Smooth muscle cell (in vitro differentiated cells): ENCODE measurements at regions not wholly inside any gene's neighbourhood (a gene's known extent, or its start where the extent isn't known, plus 50 kb on each side); places are given as distances from the start of the nearest gene placed in this dataset.
"Not testable (repeated sequence)": the region's sequence is repeated elsewhere in the genome, so short reads cannot be mapped to it uniquely, and the experiment has no call there.

Experiments
- DNase-seq: peaks from one replicate; lab custom pipeline; 2025; ENCODE audit not compliant: unreplicated experiment; lab: John Stamatoyannopoulos, UW
- H2AFZ ChIP-seq: fragments of 200-600 bp; sonication (generic); 2 replicates; pipeline ENCODE4 v1.6.0; 2016; ENCODE audit warnings: antibody characterized with exemption, low read depth, mild to moderate bottlenecking
- H3F3A ChIP-seq: fragments of 200-600 bp; sonication (generic); 2 replicates; pipeline ENCODE4 v1.6.0; 2017; ENCODE audit warnings: antibody characterized with exemption, low read depth
- H3K27ac ChIP-seq: fragments of 200-600 bp; sonication (generic); 2 replicates; pipeline ENCODE4 v1.5.1; 2016; ENCODE audit warnings: low read depth, mild to moderate bottlenecking
- H3K27me3 ChIP-seq: fragments of 200-600 bp; sonication (generic); 2 replicates; pipeline ENCODE4 v1.6.1; 2016; ENCODE audit warnings: low read depth, mild to moderate bottlenecking
- H3K36me3 ChIP-seq: fragments of 200-600 bp; sonication (generic); 2 replicates; pipeline ENCODE4 v1.5.1; 2016; ENCODE audit warnings: low read depth
- H3K4me1 ChIP-seq: fragments of 200-600 bp; sonication (generic); 2 replicates; pipeline ENCODE4 v1.5.1; 2016; ENCODE audit warnings: low read depth
- H3K4me2 ChIP-seq: fragments of 200-600 bp; sonication (generic); 2 replicates; pipeline ENCODE4 v1.6.0; 2016; ENCODE audit warnings: mild to moderate bottlenecking
- H3K4me3 ChIP-seq: fragments of 200-600 bp; sonication (generic); 2 replicates; pipeline ENCODE4 v1.5.1; 2016; ENCODE audit warnings: mild to moderate bottlenecking
- H3K79me2 ChIP-seq: fragments of 200-600 bp; sonication (generic); 2 replicates; pipeline ENCODE4 v1.6.0; 2016; ENCODE audit warnings: low read depth, mild to moderate bottlenecking
- H3K9ac ChIP-seq: fragments of 200-600 bp; sonication (generic); 2 replicates; pipeline ENCODE4 v1.6.0; 2016; ENCODE audit warnings: low read depth
- H3K9me3 ChIP-seq: fragments of 200-600 bp; sonication (generic); replicated peaks from 2 replicates; pipeline ENCODE4 v1.5.1; 2016; ENCODE audit warnings: low read depth
- H4K20me1 ChIP-seq: fragments of 200-600 bp; sonication (generic); 2 replicates; pipeline ENCODE4 v1.6.0; 2016; ENCODE audit warnings: low read depth
- WGBS: methylation state at CpG from one replicate; pipeline ENCODE4 v1.1.7; 2016; ENCODE audit warnings: low lambda C conversion rate; 5-methylcytosine and 5-hydroxymethylcytosine counted together
- TF ChIP-seq, protein P1 (sequence below): fragments of 200-600 bp; sonication (generic); IDR thresholded peaks from 2 replicates; pipeline ENCODE4 v1.5.1; 2017; ENCODE audit warnings: borderline replicate concordance, mild to moderate bottlenecking, antibody characterized with exemption; ENCODE audit not compliant: insufficient read depth, poor library complexity, severe bottlenecking

DNA sequence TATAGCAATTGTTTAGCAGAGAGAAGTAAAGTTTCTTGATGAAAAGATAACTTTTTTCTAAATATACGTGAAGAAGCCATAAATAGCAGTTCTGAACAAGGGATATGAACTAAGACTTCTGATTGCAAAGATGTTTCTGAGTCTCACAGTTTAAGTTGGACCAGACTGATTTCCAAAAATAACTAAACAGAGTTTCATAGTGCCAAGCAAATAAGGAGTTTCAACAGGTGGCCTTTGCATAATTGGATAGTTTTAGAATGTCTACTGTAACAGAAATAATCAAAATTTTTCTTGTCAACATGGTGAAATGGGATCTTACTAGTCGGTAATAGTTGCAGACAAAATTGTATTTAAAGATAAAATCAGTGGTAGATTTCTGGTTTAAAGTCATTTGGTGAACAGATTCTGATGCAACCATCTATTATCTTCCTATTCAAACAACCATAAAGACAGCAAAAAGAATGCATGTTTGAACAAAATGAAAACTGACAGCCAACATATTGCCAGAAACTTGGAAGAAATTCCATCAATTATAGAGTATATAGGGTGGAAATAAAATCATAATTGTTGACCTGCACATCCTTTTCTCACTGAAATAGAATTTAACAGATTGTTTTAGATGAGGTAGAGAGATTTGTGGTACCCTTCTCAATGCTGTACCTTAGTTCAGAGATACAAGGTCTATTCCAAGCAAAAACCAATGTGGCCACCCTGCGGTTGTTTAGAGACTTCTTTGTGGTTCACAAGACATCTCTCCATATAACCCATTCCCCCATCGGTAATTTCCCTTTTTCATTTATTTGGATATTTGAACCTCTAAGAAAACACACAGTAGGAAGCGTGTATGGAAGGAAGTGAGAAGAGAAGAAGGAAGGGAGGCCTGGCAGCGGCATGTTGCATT lies 275.3 kb downstream of the COG6 start:
- no peaks in the 10 kb centered on the region for H4K20me1 ChIP-seq
- H3F3A ChIP-seq, result no peaks in the 10 kb centered on the region
- H3K27me3 ChIP-seq, result no peaks in the 10 kb centered on the region
- H3K4me1 ChIP-seq, result no peaks in the 10 kb centered on the region
- no peaks in the 10 kb centered on the region for H3K79me2 ChIP-seq
- WGBS, result 76% methylated on average over 6 of the region's 6 CpGs
- TF ChIP-seq, protein P1, sequence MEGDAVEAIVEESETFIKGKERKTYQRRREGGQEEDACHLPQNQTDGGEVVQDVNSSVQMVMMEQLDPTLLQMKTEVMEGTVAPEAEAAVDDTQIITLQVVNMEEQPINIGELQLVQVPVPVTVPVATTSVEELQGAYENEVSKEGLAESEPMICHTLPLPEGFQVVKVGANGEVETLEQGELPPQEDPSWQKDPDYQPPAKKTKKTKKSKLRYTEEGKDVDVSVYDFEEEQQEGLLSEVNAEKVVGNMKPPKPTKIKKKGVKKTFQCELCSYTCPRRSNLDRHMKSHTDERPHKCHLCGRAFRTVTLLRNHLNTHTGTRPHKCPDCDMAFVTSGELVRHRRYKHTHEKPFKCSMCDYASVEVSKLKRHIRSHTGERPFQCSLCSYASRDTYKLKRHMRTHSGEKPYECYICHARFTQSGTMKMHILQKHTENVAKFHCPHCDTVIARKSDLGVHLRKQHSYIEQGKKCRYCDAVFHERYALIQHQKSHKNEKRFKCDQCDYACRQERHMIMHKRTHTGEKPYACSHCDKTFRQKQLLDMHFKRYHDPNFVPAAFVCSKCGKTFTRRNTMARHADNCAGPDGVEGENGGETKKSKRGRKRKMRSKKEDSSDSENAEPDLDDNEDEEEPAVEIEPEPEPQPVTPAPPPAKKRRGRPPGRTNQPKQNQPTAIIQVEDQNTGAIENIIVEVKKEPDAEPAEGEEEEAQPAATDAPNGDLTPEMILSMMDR, result no peak
- no peak overlapping the region for H3K4me2 ChIP-seq
- DNase-seq, result no peak
- no peak overlapping the region for H3K4me3 ChIP-seq
- no peaks in the 10 kb centered on the region for H3K9me3 ChIP-seq
- no peak overlapping the region for H3K9ac ChIP-seq
- H3K27ac ChIP-seq, result no peak overlapping the region
- no peaks in the 10 kb centered on the region for H3K36me3 ChIP-seq
- H2AFZ ChIP-seq, result no peak overlapping the region

DNA sequence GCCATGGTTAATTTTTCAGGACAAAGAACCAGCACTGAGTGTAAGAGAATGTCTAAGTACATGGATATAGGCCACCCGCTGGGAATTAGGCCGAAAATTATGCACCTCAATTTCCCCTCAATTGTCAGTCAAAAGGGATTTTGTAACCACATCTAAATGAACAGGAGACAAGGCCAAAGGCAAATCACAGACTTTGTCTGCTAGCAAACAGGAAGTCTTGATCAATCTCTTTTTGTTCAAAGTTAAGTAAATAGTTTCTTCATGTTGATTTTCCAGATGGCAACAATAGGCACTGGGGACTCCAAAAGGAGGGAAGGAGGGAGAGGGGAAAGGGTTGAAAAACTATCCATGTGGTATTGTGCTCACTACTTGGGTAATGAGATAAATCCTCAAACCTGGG lies 276.0 kb downstream of the COG6 start:
- WGBS, result 79% methylated on average over 2 of the region's 2 CpGs
- H2AFZ ChIP-seq, result no peak overlapping the region
- TF ChIP-seq, protein P1, result no peak
- no peak overlapping the region for H3K4me3 ChIP-seq
- H3K9ac ChIP-seq, result no peak overlapping the region
- H4K20me1 ChIP-seq, result no peaks in the 10 kb centered on the region
- H3F3A ChIP-seq, result no peaks in the 10 kb centered on the region
- H3K79me2 ChIP-seq, result no peaks in the 10 kb centered on the region
- H3K4me2 ChIP-seq, result no peak overlapping the region
- H3K27ac ChIP-seq, result no peak overlapping the region
- no peaks in the 10 kb centered on the region for H3K4me1 ChIP-seq
- no peak for DNase-seq
- H3K9me3 ChIP-seq, result no peaks in the 10 kb centered on the region
- no peaks in the 10 kb centered on the region for H3K36me3 ChIP-seq
- no peaks in the 10 kb centered on the region for H3K27me3 ChIP-seq

DNA sequence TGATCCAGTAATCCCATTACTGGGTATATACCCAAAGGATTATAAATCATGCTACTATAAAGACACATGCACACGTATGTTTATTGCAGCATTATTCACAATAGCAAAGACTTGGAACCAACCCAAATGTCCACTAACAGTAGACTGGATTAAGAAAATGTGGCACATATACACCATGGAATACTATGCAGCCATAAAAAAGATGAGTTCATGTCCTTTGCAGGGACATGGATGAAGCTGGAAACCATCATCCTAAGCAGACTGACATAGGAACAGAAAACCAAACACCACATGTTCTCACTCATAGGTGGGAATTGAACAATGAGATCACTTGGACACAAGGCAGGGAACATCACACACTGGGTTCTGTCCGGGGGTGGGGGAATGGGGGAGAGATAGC lies 277.1 kb downstream of the COG6 start:
- H2AFZ ChIP-seq, H3K9me3 ChIP-seq, DNase-seq, H3K36me3 ChIP-seq, H4K20me1 ChIP-seq, H3K9ac ChIP-seq, H3K27ac ChIP-seq, H3K4me3 ChIP-seq, H3K4me1 ChIP-seq, H3K27me3 ChIP-seq, H3F3A ChIP-seq, H3K79me2 ChIP-seq, H3K4me2 ChIP-seq: not testable (repeated sequence)
- 50% methylated on average over 2 of the region's 2 CpGs for WGBS

DNA sequence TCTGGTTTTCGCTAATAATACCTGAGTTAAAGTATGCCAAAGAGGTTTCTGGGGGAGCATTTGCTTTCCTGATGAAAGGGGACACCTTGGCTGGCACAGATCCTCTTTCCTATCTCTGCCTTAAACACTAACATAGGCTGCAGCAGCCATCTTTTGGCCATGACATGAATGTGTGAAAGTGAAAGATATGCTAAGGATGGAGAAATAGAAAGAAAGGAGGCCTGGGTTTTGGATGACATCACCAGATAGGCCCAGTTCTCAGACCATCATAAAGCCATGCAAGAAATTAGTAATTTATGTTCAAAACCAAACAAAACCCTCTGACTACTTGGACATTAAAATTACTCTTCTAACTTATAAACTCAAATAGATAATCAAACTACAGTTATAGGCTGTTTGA lies 279.7 kb downstream of the COG6 start:
- H3K4me3 ChIP-seq, result no peak overlapping the region
- no peaks in the 10 kb centered on the region for H3K36me3 ChIP-seq
- no peaks in the 10 kb centered on the region for H3K9me3 ChIP-seq
- H3K4me2 ChIP-seq, result no peak overlapping the region
- no peak overlapping the region for H3K9ac ChIP-seq
- no peak overlapping the region for H2AFZ ChIP-seq
- no peaks in the 10 kb centered on the region for H4K20me1 ChIP-seq
- no peaks in the 10 kb centered on the region for H3K4me1 ChIP-seq
- H3K27ac ChIP-seq, result no peak overlapping the region
- no peaks in the 10 kb centered on the region for H3F3A ChIP-seq
- no peak for DNase-seq
- 0% methylated on average over 1 of the region's 1 CpG for WGBS
- TF ChIP-seq, protein P1, result no peak
- H3K27me3 ChIP-seq, result no peaks in the 10 kb centered on the region
- no peaks in the 10 kb centered on the region for H3K79me2 ChIP-seq
